Neural cell (in vitro differentiated cells): ENCODE measurements at regions not wholly inside any gene's neighbourhood (a gene's known extent, or its start where the extent isn't known, plus 50 kb on each side); places are given as distances from the start of the nearest gene placed in this dataset.

ENCODE experiments used
- H2AFZ ChIP-seq: fragments of 200-600, 300-800 bp; sonication (generic), shearing (Covaris generic); 2 replicates; pipeline ENCODE4 v1.6.0; 2014; ENCODE audit warnings: low read depth, mild to moderate bottlenecking, antibody characterized with exemption, low read length, moderate library complexity
- H3F3A ChIP-seq: fragments of 200-600 bp; shearing (Covaris generic); 2 replicates; pipeline ENCODE4 v1.6.1; 2016; ENCODE audit warnings: mild to moderate bottlenecking, moderate library complexity, mixed read lengths, antibody characterized with exemption, low read length; ENCODE audit not compliant: insufficient read depth, poor library complexity, severe bottlenecking
- H3K27ac ChIP-seq: fragments of 200-600, 300-800 bp; sonication (generic), shearing (Covaris generic); 2 replicates; pipeline ENCODE4 v1.5.1; 2014; ENCODE audit warnings: mild to moderate bottlenecking, low read length, moderate library complexity
- H3K27me3 ChIP-seq: fragments of 300-800, 200-600 bp; sonication (generic), shearing (Covaris generic); 2 replicates; pipeline ENCODE4 v1.6.0; 2014; ENCODE audit warnings: mild to moderate bottlenecking, low read depth, low read length, moderate library complexity; ENCODE audit not compliant: insufficient read depth
- H3K36me3 ChIP-seq: fragments of 300-800, 200-600 bp; sonication (generic), shearing (Covaris generic); 2 replicates; pipeline ENCODE4 v1.5.1; 2014; ENCODE audit warnings: mild to moderate bottlenecking, antibody characterized with exemption, low read length, moderate library complexity; ENCODE audit not compliant: insufficient read depth
- H3K4me2 ChIP-seq: fragments of 300-800, 200-600 bp; sonication (generic), shearing (Covaris generic); 2 replicates; pipeline ENCODE4 v1.6.0; 2014; ENCODE audit warnings: mild to moderate bottlenecking, low read length
- H3K4me3 ChIP-seq: fragments of 300-800, 200-600 bp; sonication (generic), shearing (Covaris generic); 2 replicates; pipeline ENCODE4 v1.5.1; 2014; ENCODE audit warnings: mild to moderate bottlenecking, low read length, moderate library complexity
- H3K79me2 ChIP-seq: fragments of 200-600 bp; shearing (Covaris generic); replicated peaks from 2 replicates; pipeline ENCODE4 v1.6.0; 2014; ENCODE audit warnings: mild to moderate bottlenecking, low read length, moderate library complexity; ENCODE audit not compliant: insufficient read depth
- H3K9ac ChIP-seq: fragments of 300-800, 200-600 bp; sonication (generic), shearing (Covaris generic); 2 replicates; pipeline ENCODE4 v1.6.1; 2016; ENCODE audit warnings: mild to moderate bottlenecking, low read length, mixed read lengths
- H3K9me2 ChIP-seq: fragments of 200-600 bp; shearing (Covaris generic); 2 replicates; pipeline ENCODE4 v1.6.1; 2016; ENCODE audit warnings: mild to moderate bottlenecking, low read length, mixed read lengths; ENCODE audit not compliant: insufficient read depth
- H3K9me3 ChIP-seq: fragments of 200-600, 300-800 bp; sonication (generic), shearing (Covaris generic); 2 replicates; pipeline ENCODE4 v1.6.1; 2016; ENCODE audit warnings: mild to moderate bottlenecking, mixed run types, low read length, moderate library complexity, mixed read lengths
- H4K20me1 ChIP-seq: fragments of 200-600 bp; shearing (Covaris generic); 2 replicates; pipeline ENCODE4 v1.6.1; 2016; ENCODE audit warnings: mild to moderate bottlenecking, mixed run types; ENCODE audit not compliant: insufficient read depth
- CTCF ChIP-seq: fragments of 450-650 bp; IDR thresholded peaks from 2 replicates; pipeline ENCODE4 v1.5.1; 2014; ENCODE audit warnings: antibody characterized with exemption, mild to moderate bottlenecking, moderate library complexity; ENCODE audit not compliant: poor library complexity, severe bottlenecking
- EP300 ChIP-seq: fragments of 450-650 bp; conservative IDR thresholded peaks from 2 replicates; pipeline ENCODE4 v1.6.1; 2014; ENCODE audit warnings: antibody characterized with exemption, mild to moderate bottlenecking, moderate library complexity; ENCODE audit not compliant: poor library complexity, severe bottlenecking
- EZH2 ChIP-seq: fragments of 200-600, 300-800 bp; shearing (Covaris generic), sonication (generic); IDR thresholded peaks from 2 replicates; pipeline ENCODE4 v1.6.1; 2014; ENCODE audit warnings: antibody characterized with exemption, low read length, borderline replicate concordance, mild to moderate bottlenecking; ENCODE audit not compliant: insufficient read depth, poor library complexity, severe bottlenecking
- MXI1 ChIP-seq: fragments of 450-650 bp; conservative IDR thresholded peaks from 2 replicates; pipeline ENCODE4 v1.6.1; 2014; ENCODE audit warnings: antibody characterized with exemption, mild to moderate bottlenecking; ENCODE audit not compliant: poor library complexity, severe bottlenecking
- POLR2AphosphoS5 ChIP-seq: IDR thresholded peaks from 2 replicates; pipeline ENCODE4 v1.6.1; 2012
- RAD21 ChIP-seq: fragments of 450-650 bp; conservative IDR thresholded peaks from 2 replicates; pipeline ENCODE4 v1.6.1; 2014; ENCODE audit warnings: antibody characterized with exemption, mild to moderate bottlenecking, moderate library complexity
- REST ChIP-seq: IDR thresholded peaks from 2 replicates; pipeline ENCODE4 v1.6.1; 2012; ENCODE audit warnings: borderline replicate concordance
- SMC3 ChIP-seq: fragments of 450-650 bp; conservative IDR thresholded peaks from 2 replicates; pipeline ENCODE4 v1.6.1; 2014; ENCODE audit warnings: antibody characterized with exemption, mild to moderate bottlenecking, moderate library complexity; ENCODE audit not compliant: poor library complexity
- TAF1 ChIP-seq: IDR thresholded peaks from 2 replicates; pipeline ENCODE4 v1.6.1; 2012; ENCODE audit warnings: low read depth

GRCh38 chr5:38707352-38708210 is 138.2 kb upstream of the OSMR start:
- H3K4me2 ChIP-seq, result no peak overlapping the region
- no peaks in the 10 kb centered on the region for H3F3A ChIP-seq
- no peak overlapping the region for H2AFZ ChIP-seq
- H3K36me3 ChIP-seq, result no peaks in the 10 kb centered on the region
- H3K27me3 ChIP-seq, result no peaks in the 10 kb centered on the region
- H3K27ac ChIP-seq, result no peak overlapping the region
- H3K9me2 ChIP-seq, result no peaks in the 10 kb centered on the region
- no peak overlapping the region for H3K9ac ChIP-seq
- H3K4me3 ChIP-seq, result no peak overlapping the region
- no peaks in the 10 kb centered on the region for H3K79me2 ChIP-seq
- TF ChIP-seq SMC3 (no peak), REST (no peak), POLR2AphosphoS5 (no peak), TAF1 (no peak), EZH2 (no peak), EP300 (no peak), MXI1 (no peak), CTCF (no peak), RAD21 (no peak)
- H4K20me1 ChIP-seq, result no peaks in the 10 kb centered on the region
- H3K9me3 ChIP-seq, result no peaks in the 10 kb centered on the region

- Histone ChIP-seq H3K4me3 (no peak overlapping the region), H3K4me2 (no peak overlapping the region), H3K27me3 (no peaks in the 10 kb centered on the region), H3K36me3 (no peaks in the 10 kb centered on the region), H3K79me2 (no peaks in the 10 kb centered on the region), H3K9ac (no peak overlapping the region), H3K9me2 (no peaks in the 10 kb centered on the region), H4K20me1 (no peaks in the 10 kb centered on the region), H2AFZ (no peak overlapping the region), H3K27ac (no peak overlapping the region), H3K9me3 (no peaks in the 10 kb centered on the region), H3F3A (no peaks in the 10 kb centered on the region)
- TF ChIP-seq CTCF (no peak), EZH2 (no peak), POLR2AphosphoS5 (no peak), MXI1 (no peak), TAF1 (no peak), SMC3 (no peak), REST (no peak)
Observed at GRCh38 chr5:38709678-38710306, 136.0 kb upstream of the OSMR start.
